ENCODE measurements at regions not wholly inside any gene's neighbourhood (a gene's known extent, or its start where the extent isn't known, plus 50 kb on each side); places are given as distances from the start of the nearest gene placed in this dataset.

- intact Hi-C loops (cut with DNase I, micrococcal nuclease) = no loop called here
- DNase-seq (no peak), ATAC-seq (no peak)
- no peaks in the 10 kb centered on the region for H3K4me1 ChIP-seq (ENCODE audit: low read depth)
- no peaks in the 10 kb centered on the region for H3K9me3 ChIP-seq
- H3K36me3 ChIP-seq (ENCODE audit: low read depth) = no peaks in the 10 kb centered on the region
- H3K4me3 ChIP-seq = no peak overlapping the region
- TF ChIP-seq CTCF (IDR thresholded peaks at IDR 0.05) = no peak
These were observed 107.2 kb upstream of the TBL1X start for GRCh38 chrX:9357518-9358114.

- no peak for ATAC-seq
- no peak for TF ChIP-seq CTCF (IDR thresholded peaks at IDR 0.05)
- Histone ChIP-seq H3K4me3 (no peak overlapping the region), H3K36me3 (ENCODE audit: low read depth) (no peaks in the 10 kb centered on the region), H3K4me1 (ENCODE audit: low read depth) (no peaks in the 10 kb centered on the region), H3K9me3 (no peaks in the 10 kb centered on the region)
- intact Hi-C loops (cut with DNase I, micrococcal nuclease) = no loop called here
- no peak for DNase-seq
These were observed 102.4 kb upstream of the TBL1X start for GRCh38 chrX:9362363-9362928.

GRCh38 chrX:9367421-9367820 lies 97.4 kb upstream of the TBL1X start:
- H3K9me3 ChIP-seq = no peaks in the 10 kb centered on the region
- no peak for DNase-seq
- intact Hi-C loops (cut with DNase I, micrococcal nuclease) = no loop called here
- no peak overlapping the region for H3K4me3 ChIP-seq
- H3K36me3 ChIP-seq (ENCODE audit: low read depth) = no peaks in the 10 kb centered on the region
- no peak for TF ChIP-seq CTCF (IDR thresholded peaks at IDR 0.05)
- no peak for ATAC-seq
- no peaks in the 10 kb centered on the region for H3K4me1 ChIP-seq (ENCODE audit: low read depth)

- intact Hi-C loops (cut with DNase I, micrococcal nuclease) = no loop called here
- no peak for TF ChIP-seq CTCF (IDR thresholded peaks at IDR 0.05)
- no peaks in the 10 kb centered on the region for H3K36me3 ChIP-seq (ENCODE audit: low read depth)
These were observed 96.6 kb upstream of the TBL1X start for GRCh38 chrX:9368262-9368661.

GRCh38 chrX:9369802-9370291 lies 95.0 kb upstream of the TBL1X start:
- no peaks in the 10 kb centered on the region for H3K36me3 ChIP-seq (ENCODE audit: low read depth)
- DNase-seq (no peak), ATAC-seq (no peak)
- no peak for TF ChIP-seq CTCF (IDR thresholded peaks at IDR 0.05)
- peaks cover 3% of the 10 kb centered on the region for H3K4me1 ChIP-seq (ENCODE audit: low read depth)
- intact Hi-C loops (cut with DNase I, micrococcal nuclease) = no loop called here
- no peaks in the 10 kb centered on the region for H3K9me3 ChIP-seq
- H3K4me3 ChIP-seq = no peak overlapping the region

More at GRCh38 chrX:9368262-9368661, 96.6 kb upstream of the TBL1X start:
- no peak for ATAC-seq
- no peak overlapping the region for H3K4me3 ChIP-seq
- H3K9me3 ChIP-seq = no peaks in the 10 kb centered on the region
- no peaks in the 10 kb centered on the region for H3K4me1 ChIP-seq (ENCODE audit: low read depth)
- DNase-seq = no peak

Data from mucosa of descending colon (tissue), 3 donors.